Posterior cingulate gyrus (tissue), 11 donors: ENCODE measurements at regions not wholly inside any gene's neighbourhood (a gene's known extent, or its start where the extent isn't known, plus 50 kb on each side); places are given as distances from the start of the nearest gene placed in this dataset.
"Not testable (repeated sequence)": the region's sequence is repeated elsewhere in the genome, so short reads cannot be mapped to it uniquely, and the experiment has no call there.

ENCODE experiments used
- DNase-seq, 10 donors: peaks; one replicate each; pipeline versions ENCODE4 v3.0.0 to v3.0.0-alpha.2; 2020 to 2021; ENCODE audit warnings: mixed read lengths in 3 of 10
- intact Hi-C: fragments of 100-400 bp; cut with DNase I; formaldehyde crosslinking; loops from one replicate; pipeline ENCODE4 v1.15.1; 2023

DNA sequence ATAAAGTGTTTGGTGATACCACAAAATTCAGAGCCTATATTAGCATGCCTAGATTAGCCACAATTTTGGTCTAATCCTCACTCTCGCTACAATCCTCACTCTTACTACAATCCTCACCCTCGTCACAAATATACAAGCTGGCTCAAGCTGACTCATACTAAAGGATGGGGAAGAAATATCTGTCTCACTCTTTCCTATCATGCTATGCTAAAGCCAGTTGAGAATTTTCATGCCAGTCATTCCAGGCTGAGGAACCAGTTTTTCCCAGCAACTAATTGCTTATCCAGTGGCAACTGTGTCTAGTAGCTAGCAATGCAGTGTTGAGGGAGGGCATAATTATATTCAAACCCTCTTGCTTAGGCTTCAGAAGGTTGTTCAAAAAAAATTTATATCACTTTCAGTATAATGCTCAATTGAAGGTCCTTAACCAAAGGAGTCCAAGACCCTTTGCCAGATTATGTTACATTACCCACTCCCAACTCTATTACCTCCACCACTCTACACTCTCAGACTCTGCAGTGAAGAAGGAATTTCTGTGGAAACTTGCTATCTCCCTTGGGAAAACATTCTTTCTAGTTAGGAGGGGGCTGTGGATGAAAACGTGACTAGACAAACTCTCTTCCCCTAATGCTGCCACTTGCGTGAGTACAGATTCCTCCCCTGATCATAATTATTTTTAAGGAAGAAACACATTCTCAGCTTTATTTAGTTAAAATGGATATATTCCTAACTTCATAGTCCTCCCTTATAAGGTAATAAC, 810.3 kb upstream of the ACO1 start:
- DNase-seq, result no peak
- intact Hi-C loops, result no loop called here

GRCh38 chr9:31582071-31582470, 802.4 kb upstream of the ACO1 start:
- no peak for DNase-seq
- intact Hi-C loops, result no loop called here

GRCh38 chr9:31582561-31582960, 801.9 kb upstream of the ACO1 start:
- no peak for DNase-seq
- intact Hi-C loops, result no loop called here

DNA sequence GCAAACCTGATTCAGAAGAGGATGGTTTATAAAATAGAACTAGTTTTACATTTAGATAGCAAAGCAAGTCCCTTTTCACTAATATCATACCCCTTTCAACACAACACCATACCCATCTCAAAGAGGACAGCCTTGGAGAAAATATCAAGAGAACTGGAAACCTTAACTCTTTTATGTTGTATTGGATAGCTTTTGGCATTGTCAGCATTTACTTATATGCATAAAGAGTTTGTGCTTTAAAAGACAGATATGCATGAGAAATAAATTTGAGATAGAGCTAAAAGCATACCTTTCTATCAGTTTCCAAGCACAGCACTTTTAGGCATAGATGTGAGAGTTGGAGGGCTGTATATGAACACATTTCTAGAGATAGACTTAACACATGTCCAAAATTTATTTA, 799.3 kb upstream of the ACO1 start:
- intact Hi-C loops, result no loop called here
- DNase-seq, result no peak

DNA sequence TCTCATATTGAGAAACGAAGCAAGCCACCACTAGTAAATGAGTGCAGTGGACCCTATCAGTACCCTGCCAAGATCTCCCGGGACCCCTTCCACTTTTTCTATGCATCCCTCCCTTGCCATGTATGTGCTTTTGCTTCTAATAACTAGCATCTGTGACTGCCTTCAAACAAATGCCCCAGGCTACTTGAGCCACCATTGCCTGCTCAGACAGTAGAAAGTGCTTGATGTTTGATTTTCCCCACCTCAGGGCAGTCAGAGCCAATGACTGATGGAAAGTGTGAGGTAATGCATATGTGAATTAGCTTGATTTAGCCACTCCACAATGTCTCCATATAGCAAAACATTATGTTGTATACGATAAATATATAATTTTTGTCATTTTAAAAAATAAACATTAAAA, 797.3 kb upstream of the ACO1 start:
- intact Hi-C loops, result no loop called here
- DNase-seq, result no peak

DNA sequence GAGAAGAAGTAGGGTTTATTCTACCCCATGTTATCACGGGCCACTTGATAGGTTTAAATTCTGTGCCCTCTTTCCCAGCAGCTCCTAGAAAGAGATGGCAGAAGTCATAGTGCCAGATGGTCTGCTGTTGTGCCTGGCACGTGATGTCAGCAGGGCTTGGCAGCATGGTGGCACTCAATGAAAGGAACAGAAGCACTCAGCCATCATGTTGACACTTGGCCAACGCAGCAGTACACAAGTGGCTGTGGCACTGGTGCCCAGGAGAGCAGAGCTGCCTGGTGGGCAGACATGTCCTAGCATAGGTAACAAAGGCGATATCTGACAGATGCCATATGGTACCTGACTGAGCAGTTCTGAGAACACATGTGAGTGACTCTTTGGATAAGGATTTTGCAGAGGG, 796.4 kb upstream of the ACO1 start:
- DNase-seq, result peak in 3 of 10 donors; percentile 2 to 84 (median 35)
- intact Hi-C loops, result no loop called here

DNA sequence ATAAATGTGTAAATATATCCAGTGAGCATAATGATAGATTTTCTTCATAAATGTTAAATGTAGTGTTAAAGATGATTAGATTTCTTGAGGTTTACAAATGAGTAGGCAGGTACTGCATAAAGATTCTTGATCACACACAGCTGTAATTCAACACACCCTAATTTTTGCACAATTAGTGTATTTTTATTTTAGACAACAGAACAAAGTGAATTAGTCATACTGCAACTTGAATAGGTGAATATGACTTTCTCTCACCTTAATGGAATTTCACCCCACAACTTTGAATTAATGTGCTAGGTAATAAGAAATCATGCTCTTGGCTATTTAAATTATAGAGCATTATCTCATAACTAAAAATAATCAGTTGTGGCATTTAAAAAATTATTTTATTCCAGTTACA, 795.7 kb upstream of the ACO1 start:
- no peak for DNase-seq
- intact Hi-C loops, result no loop called here

DNA sequence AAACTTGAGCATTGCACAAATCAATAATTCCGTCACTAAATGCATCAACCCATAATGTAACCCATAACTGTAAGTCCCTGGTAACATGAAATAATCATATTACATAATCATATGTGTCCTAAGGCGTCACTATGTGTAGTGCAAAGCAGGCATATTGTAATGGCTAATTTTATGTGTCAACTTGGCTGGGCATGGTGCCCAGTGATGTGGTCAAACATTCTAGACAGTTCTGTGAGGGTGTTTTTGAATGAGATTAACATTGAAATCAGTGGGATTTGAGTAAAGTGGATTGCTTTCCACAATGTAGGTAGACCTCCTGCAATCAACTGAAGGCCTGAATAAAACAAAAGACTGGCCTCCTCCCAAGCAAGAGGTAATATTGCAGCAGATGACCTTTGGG, 794.4 kb upstream of the ACO1 start:
- intact Hi-C loops, result no loop called here
- no peak for DNase-seq

- intact Hi-C loops, result not testable (repeated sequence)
- peak in 1 of 10 donors; percentile 56 for DNase-seq
These were observed 787.4 kb upstream of the ACO1 start for GRCh38 chr9:31597086-31597485.

- no peak for DNase-seq
- intact Hi-C loops, result no loop called here
These were observed 786.5 kb upstream of the ACO1 start for GRCh38 chr9:31597977-31598376.

- DNase-seq, result no peak
- intact Hi-C loops, result no loop called here
These were observed 782.8 kb upstream of the ACO1 start for GRCh38 chr9:31601666-31602065.

- DNase-seq, result no peak
- intact Hi-C loops, result no loop called here
These were observed 779.9 kb upstream of the ACO1 start for GRCh38 chr9:31604531-31604930.

GRCh38 chr9:31605164-31605563, 779.3 kb upstream of the ACO1 start:
- no peak for DNase-seq
- intact Hi-C loops, result no loop called here

DNA sequence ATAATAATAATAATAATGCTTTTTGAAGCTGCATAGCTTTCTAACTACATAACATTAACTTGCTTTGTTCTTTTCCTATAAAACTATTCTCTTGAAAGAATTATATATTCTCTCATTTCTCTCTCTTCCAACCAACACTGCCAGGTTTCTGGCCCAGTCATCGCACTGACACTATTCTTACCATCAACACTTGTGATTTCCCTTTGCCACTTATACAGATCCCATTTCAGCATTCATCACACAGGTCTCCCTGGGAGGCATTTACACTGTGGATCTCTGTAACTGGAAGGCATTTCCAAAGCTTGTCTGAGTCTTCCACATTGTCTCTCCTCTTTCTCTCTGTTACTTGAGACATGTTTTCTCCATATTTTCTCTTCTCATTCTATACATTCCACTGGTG, 777.8 kb upstream of the ACO1 start:
- intact Hi-C loops, result no loop called here

GRCh38 chr9:31608416-31608815, 776.0 kb upstream of the ACO1 start:
- intact Hi-C loops, result no loop called here
- no peak for DNase-seq

More for the DNA sequence above, 777.8 kb upstream of the ACO1 start:
- DNase-seq, result no peak

- no peak for DNase-seq
- intact Hi-C loops, result no loop called here
These were observed 775.6 kb upstream of the ACO1 start for GRCh38 chr9:31608881-31609280.

DNA sequence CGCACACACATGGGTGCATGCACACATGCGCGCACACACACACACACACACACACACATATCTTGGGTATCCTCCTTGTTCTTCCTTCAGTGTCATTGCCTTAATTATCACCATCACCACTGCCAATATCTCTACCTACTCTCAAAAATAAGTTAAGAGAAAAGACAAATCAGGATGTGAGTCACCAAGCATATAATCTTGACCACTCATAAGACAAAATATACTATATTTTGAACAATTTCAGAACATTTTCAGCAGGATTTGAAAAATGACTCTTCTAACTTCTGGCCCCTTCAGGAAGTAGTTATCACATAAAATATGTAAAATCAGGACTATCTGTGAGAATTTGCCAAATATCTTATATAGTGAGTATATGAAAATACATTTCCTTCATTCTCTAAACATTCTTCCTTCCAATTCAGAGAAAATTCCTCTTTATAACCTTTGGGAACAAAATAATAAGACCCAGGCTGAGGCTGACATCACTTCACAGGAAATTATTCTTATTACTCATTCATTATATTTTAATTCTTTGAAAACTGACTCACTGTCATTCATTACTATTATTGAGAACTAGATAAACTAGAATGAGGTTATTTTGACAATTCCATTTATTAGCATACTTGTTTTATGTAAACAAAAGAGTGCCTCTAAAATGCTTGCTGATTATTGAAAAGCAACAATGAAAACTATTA, 772.0 kb upstream of the ACO1 start:
- no peak for DNase-seq
- intact Hi-C loops, result no loop called here

GRCh38 chr9:31615966-31616365, 768.5 kb upstream of the ACO1 start:
- DNase-seq, result no peak
- intact Hi-C loops, result no loop called here

DNA sequence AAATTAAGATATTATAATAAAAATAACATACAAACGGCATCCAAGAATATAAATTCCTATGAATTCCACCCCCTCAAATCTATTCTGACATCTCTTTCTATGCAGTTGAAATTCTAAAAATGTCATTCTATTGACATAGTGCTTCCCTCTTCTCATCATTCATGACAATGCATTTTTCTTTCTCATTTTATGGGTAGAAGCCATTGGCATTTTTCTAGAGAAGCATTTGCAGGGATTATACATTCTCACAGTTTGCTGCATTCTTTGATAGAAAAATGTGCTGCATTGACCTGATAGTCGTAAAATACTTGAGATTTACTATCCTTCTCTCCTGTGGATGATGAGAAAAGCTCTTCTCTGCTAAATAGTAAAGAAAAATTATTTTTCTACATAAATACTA, 760.9 kb upstream of the ACO1 start:
- no peak for DNase-seq
- intact Hi-C loops, result no loop called here

DNA sequence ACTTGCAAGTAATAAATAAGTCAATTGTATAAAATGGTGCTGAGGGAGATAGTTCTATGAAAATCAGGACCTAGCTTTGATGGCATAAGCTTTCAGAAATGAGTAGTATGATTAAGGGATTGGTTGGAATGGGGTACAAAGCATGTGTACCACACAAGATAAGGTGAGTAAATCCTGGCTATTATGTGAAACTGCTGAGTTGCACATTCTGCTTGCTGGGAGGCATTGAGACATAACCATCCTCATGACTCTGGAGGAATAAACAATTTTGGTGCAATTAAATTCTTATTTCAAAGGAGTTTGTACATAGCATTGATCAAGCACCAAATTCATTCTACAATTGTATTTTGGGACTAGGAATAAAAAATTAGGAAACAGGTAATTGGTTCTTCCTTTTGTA, 755.2 kb upstream of the ACO1 start:
- intact Hi-C loops, result no loop called here
- no peak for DNase-seq

DNA sequence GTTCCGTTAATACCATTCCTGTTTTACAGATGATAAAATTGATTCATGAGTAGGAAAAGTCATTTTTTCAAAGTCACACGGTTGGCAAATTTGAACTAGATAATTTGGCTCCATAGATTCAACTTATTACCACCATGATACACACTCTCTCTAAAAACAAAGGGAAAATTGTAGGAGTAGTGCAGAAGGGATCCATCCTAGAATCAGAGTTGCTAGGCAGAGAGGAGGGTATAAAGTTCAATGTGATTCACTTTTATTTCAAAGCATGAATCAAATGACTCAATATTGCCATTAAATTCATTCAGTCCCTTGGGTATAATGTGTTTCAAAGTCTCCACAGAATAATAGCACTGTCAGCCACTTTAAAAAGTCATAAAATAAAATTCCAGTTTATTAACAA, 747.2 kb upstream of the ACO1 start:
- DNase-seq, result no peak

GRCh38 chr9:31637861-31638260, 746.6 kb upstream of the ACO1 start:
- intact Hi-C loops, result no loop called here
- no peak for DNase-seq

More for the DNA sequence above, 747.2 kb upstream of the ACO1 start:
- intact Hi-C loops, result no loop called here
